ENCODE measurements at regions not wholly inside any gene's neighbourhood (a gene's known extent, or its start where the extent isn't known, plus 50 kb on each side); places are given as distances from the start of the nearest gene placed in this dataset.

GRCh38 chr5:159385536-159385935 is 55.2 kb upstream of the IL12B start:
- no peaks in the 10 kb centered on the region for H3K4me1 Mint-ChIP-seq
- ATAC-seq (ENCODE audit: low read depth) (no peak), DNase-seq (ENCODE audit: low spot score in 2 of 2) (no peak)
- no peak overlapping the region for H3K4me3 Mint-ChIP-seq
- no peak overlapping the region for H3K27ac Mint-ChIP-seq
- H3K9me3 Mint-ChIP-seq: peaks cover 42% of the 10 kb centered on the region
- no peaks in the 10 kb centered on the region for H3K27me3 Mint-ChIP-seq
- H3K36me3 Mint-ChIP-seq: peaks cover 27% of the 10 kb centered on the region

DNA sequence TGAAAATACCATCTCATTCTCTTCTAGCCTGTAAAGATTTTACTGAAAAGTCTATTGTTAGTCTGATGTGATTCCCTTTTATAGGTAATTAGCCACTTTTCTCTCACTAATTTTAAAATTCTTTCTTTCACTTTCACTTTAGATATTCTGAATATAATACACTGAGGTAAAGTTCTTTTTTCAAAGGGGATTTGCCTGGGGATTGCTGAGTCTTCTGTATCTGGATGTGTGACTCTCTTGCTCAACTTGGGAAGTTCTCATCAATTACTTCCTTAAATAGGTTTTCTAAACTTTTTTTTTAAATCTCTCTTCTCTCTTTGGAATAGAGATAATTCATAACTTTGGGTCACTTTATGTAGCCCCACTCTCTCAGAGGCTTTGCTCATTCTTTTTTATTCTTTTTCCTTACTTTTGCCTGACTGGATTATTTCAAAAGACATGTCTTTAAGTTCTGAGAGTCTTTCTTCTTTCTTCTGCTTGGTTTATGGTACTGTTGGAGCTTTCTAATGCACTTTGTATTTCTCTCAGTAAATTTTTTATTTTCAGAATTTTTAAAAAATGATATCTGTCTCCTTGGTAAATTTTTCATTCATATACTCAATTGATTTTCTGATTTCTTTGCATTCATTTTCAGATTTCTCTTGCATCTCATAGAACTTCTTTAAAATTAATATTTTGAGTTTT is 55.9 kb upstream of the IL12B start:
- Mint-ChIP-seq H3K4me3 (no peak overlapping the region), H3K4me1 (no peaks in the 10 kb centered on the region), H3K36me3 (peaks cover 28% of the 10 kb centered on the region), H3K27me3 (peaks cover 1% of the 10 kb centered on the region), H3K27ac (no peak overlapping the region), H3K9me3 (peaks cover 43% of the 10 kb centered on the region)
- DNase-seq (ENCODE audit: low spot score in 2 of 2): no peak
- ATAC-seq (ENCODE audit: low read depth): no peak

DNA sequence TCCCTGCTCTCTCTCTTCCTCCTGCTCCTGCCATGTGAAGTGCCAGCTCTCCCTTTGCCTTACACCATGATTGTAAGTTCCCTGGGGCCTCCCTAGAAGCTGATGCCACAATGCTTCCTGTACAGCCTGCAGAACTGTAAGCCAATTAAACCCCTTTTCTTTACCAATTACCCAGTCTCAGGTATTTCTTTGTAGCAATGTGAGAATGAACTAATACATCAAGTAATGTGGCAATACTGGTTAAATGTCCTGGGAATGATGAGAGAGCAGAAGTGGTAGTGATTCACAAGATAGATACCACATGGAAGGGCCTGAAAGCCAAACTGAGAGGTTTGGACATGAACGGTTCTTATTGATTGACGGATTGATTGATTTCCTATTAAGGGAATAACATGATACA is 62.6 kb upstream of the IL12B start:
- H3K27me3 Mint-ChIP-seq: peaks cover 1% of the 10 kb centered on the region
- ATAC-seq (ENCODE audit: low read depth): no peak
- no peak overlapping the region for H3K4me3 Mint-ChIP-seq

DNA sequence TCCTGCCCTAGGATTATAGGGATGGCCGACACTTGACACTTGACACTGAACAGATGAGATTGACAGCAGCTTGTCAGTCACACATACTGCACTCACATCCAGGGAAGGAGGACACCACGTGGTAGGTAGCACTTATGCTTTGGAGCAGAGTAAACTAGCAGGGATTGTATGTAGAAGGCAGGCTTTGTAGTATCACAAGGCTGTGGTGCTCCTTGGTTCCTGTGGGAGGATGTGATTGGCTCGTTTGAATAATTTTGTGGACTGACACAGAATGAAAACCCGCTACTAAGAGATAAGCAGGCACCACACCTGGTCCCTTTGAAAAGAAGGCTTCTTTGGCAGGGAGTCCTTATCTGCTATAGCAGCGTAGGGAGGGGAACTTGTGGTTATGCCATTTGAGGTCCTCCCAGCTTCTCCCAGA is 63.6 kb upstream of the IL12B start:
- Mint-ChIP-seq H3K9me3 (peaks cover 11% of the 10 kb centered on the region), H3K36me3 (peaks cover 17% of the 10 kb centered on the region), H3K27ac (no peak overlapping the region), H3K27me3 (peaks cover 1% of the 10 kb centered on the region), H3K4me1 (peaks cover 2% of the 10 kb centered on the region), H3K4me3 (no peak overlapping the region)
- ATAC-seq (ENCODE audit: low read depth) (no peak), DNase-seq (ENCODE audit: low spot score in 2 of 2) (no peak)

More for the DNA sequence above, 62.6 kb upstream of the IL12B start:
- peaks cover 17% of the 10 kb centered on the region for H3K9me3 Mint-ChIP-seq
- DNase-seq (ENCODE audit: low spot score in 2 of 2): no peak
- H3K4me1 Mint-ChIP-seq: peaks cover 2% of the 10 kb centered on the region
- peaks cover 23% of the 10 kb centered on the region for H3K36me3 Mint-ChIP-seq
- H3K27ac Mint-ChIP-seq: no peak overlapping the region

DNA sequence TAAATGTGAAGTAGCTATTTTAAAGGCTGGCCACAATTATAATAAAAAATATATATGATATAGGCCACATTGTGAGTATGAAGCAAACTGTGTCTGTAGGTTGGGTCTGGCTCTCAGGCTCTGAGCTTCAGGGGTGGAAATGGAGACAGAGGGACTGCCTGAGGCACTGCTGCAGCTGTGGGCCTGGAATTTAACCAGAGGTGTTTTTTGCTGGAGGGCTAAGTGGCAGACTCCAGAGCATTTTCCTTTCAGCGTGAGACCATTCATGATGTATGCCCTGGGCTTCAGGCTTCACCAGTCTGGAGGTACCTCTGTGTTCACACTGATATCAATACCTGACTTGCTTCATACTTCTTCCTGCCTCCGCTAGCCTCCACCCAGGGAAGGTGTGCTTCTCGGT is 64.9 kb upstream of the IL12B start:
- ATAC-seq (ENCODE audit: low read depth) (no peak), DNase-seq (ENCODE audit: low spot score in 2 of 2) (no peak)
- Mint-ChIP-seq H3K36me3 (peaks cover 8% of the 10 kb centered on the region), H3K27ac (no peak overlapping the region), H3K27me3 (peaks cover 1% of the 10 kb centered on the region), H3K4me1 (peaks cover 2% of the 10 kb centered on the region), H3K4me3 (no peak overlapping the region), H3K9me3 (peaks cover 4% of the 10 kb centered on the region)

GRCh38 chr5:159398936-159399335 is 68.6 kb upstream of the IL12B start:
- no peaks in the 10 kb centered on the region for H3K27me3 Mint-ChIP-seq
- no peaks in the 10 kb centered on the region for H3K36me3 Mint-ChIP-seq
- no peak overlapping the region for H3K27ac Mint-ChIP-seq
- peaks cover 6% of the 10 kb centered on the region for H3K4me1 Mint-ChIP-seq
- ATAC-seq (ENCODE audit: low read depth) (no peak), DNase-seq (ENCODE audit: low spot score in 2 of 2) (no peak)
- no peaks in the 10 kb centered on the region for H3K9me3 Mint-ChIP-seq
- no peak overlapping the region for H3K4me3 Mint-ChIP-seq

GRCh38 chr5:159400476-159400875 is 70.2 kb upstream of the IL12B start:
- Mint-ChIP-seq H3K4me1 (peaks cover 16% of the 10 kb centered on the region), H3K27me3 (no peaks in the 10 kb centered on the region), H3K27ac (no peak overlapping the region), H3K36me3 (no peaks in the 10 kb centered on the region), H3K9me3 (no peaks in the 10 kb centered on the region), H3K4me3 (no peak overlapping the region)
- DNase-seq (ENCODE audit: low spot score in 2 of 2) (no peak), ATAC-seq (ENCODE audit: low read depth) (no peak)

DNA sequence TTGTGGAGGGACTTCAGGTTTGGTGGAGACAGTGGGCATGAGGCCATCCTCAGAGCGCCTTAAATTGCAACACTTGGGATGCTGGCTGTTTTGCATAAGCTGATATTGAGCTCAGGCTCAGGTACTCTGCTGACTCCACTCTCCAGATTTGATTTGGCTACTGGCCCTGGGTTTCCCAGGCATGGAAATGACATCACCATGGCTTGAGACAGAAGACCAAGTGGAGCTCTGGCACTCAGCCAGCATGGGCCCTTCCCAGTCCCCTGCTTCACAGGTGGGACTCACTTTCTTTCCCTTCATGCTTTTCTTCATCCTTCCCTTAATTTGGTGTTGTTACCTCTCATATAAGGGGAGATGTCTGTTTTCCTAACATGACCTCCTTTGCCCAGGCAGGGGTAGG is 72.0 kb upstream of the IL12B start:
- H3K27ac Mint-ChIP-seq: no peak overlapping the region
- no peak for DNase-seq (ENCODE audit: low spot score in 2 of 2)
- no peaks in the 10 kb centered on the region for H3K36me3 Mint-ChIP-seq
- no peak for ATAC-seq (ENCODE audit: low read depth)
- H3K27me3 Mint-ChIP-seq: no peaks in the 10 kb centered on the region
- H3K4me1 Mint-ChIP-seq: peaks cover 21% of the 10 kb centered on the region
- H3K4me3 Mint-ChIP-seq: no peak overlapping the region
- no peaks in the 10 kb centered on the region for H3K9me3 Mint-ChIP-seq

DNA sequence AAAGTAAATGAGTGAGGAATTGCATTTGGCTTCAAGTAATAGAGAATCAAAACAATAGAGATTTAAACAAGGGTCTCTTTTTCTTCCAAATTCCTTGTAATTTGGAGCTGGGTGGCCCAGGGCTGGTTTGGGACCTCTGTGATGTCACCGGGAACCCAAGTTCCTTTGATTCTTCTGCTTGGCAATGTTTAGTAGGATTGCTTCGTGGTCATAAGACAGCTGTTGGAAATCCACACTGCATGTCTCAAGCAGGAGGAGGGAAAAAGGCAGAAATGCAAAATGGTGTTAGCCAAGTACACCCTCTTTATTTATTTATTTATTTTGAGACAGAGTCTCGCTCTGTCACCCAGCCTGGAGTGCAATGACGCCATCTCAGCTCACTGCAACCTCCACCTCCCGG is 72.6 kb upstream of the IL12B start:
- Mint-ChIP-seq H3K4me1 (peaks cover 21% of the 10 kb centered on the region), H3K4me3 (no peak overlapping the region), H3K36me3 (no peaks in the 10 kb centered on the region), H3K27me3 (no peaks in the 10 kb centered on the region), H3K9me3 (no peaks in the 10 kb centered on the region), H3K27ac (no peak overlapping the region)
- ATAC-seq (ENCODE audit: low read depth): no peak
- DNase-seq (ENCODE audit: low spot score in 2 of 2): no peak

GRCh38 chr5:159403906-159404681 is 73.8 kb upstream of the IL12B start:
- DNase-seq (ENCODE audit: low spot score in 2 of 2) (no peak), ATAC-seq (ENCODE audit: low read depth) (no peak)
- no peaks in the 10 kb centered on the region for H3K27me3 Mint-ChIP-seq
- H3K4me3 Mint-ChIP-seq: no peak overlapping the region
- H3K27ac Mint-ChIP-seq: peak overlapping the region; percentile 19
- H3K9me3 Mint-ChIP-seq: no peaks in the 10 kb centered on the region
- H3K4me1 Mint-ChIP-seq: peaks cover 21% of the 10 kb centered on the region
- H3K36me3 Mint-ChIP-seq: peaks cover 3% of the 10 kb centered on the region

DNA sequence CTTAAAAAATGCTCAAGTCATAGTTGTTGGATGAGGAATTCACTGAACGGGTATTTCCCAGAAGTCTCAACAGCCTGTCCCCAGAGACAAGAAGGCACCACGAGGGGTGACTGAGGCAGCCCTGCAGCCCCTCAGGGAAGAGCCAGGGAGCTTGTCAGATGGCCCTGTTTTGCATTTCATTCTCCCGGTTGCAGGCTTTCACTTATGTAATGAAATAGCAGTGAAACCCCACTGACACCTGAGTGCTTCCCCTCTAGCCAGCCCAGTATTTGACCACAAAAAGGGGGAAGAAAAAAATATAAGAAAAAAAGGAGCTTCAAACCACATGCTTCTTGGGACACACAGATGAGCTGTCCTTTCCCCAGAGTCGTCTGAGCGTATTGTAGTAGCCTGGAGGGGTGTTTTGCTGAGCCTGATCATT is 75.3 kb upstream of the IL12B start:
- H3K36me3 Mint-ChIP-seq: peaks cover 3% of the 10 kb centered on the region
- H3K27me3 Mint-ChIP-seq: no peaks in the 10 kb centered on the region
- ATAC-seq (ENCODE audit: low read depth) (peak; percentile 86), DNase-seq (ENCODE audit: low spot score in 2 of 2) (peak in 1 of 2 donors; percentile 7)
- peaks cover 24% of the 10 kb centered on the region for H3K4me1 Mint-ChIP-seq
- H3K4me3 Mint-ChIP-seq: no peak overlapping the region
- no peak overlapping the region for H3K27ac Mint-ChIP-seq
- H3K9me3 Mint-ChIP-seq: no peaks in the 10 kb centered on the region

GRCh38 chr5:159406571-159406970 is 76.3 kb upstream of the IL12B start:
- no peak for ATAC-seq (ENCODE audit: low read depth)
- H3K27ac Mint-ChIP-seq: no peak overlapping the region
- no peaks in the 10 kb centered on the region for H3K27me3 Mint-ChIP-seq
- no peaks in the 10 kb centered on the region for H3K9me3 Mint-ChIP-seq
- peaks cover 3% of the 10 kb centered on the region for H3K36me3 Mint-ChIP-seq
- H3K4me1 Mint-ChIP-seq: peaks cover 24% of the 10 kb centered on the region
- no peak overlapping the region for H3K4me3 Mint-ChIP-seq
- no peak for DNase-seq (ENCODE audit: low spot score in 2 of 2)

GRCh38 chr5:159409801-159410200 is 79.5 kb upstream of the IL12B start:
- H3K27ac Mint-ChIP-seq: no peak overlapping the region
- H3K36me3 Mint-ChIP-seq: peaks cover 3% of the 10 kb centered on the region
- H3K9me3 Mint-ChIP-seq: no peaks in the 10 kb centered on the region
- no peak overlapping the region for H3K4me3 Mint-ChIP-seq
- H3K27me3 Mint-ChIP-seq: no peaks in the 10 kb centered on the region
- no peak for DNase-seq (ENCODE audit: low spot score in 2 of 2)
- no peak for ATAC-seq (ENCODE audit: low read depth)
- peaks cover 31% of the 10 kb centered on the region for H3K4me1 Mint-ChIP-seq

GRCh38 chr5:159410480-159410879 is 80.2 kb upstream of the IL12B start:
- no peaks in the 10 kb centered on the region for H3K27me3 Mint-ChIP-seq
- peaks cover 29% of the 10 kb centered on the region for H3K4me1 Mint-ChIP-seq
- H3K36me3 Mint-ChIP-seq: peaks cover 3% of the 10 kb centered on the region
- H3K9me3 Mint-ChIP-seq: no peaks in the 10 kb centered on the region
- DNase-seq (ENCODE audit: low spot score in 2 of 2) (no peak), ATAC-seq (ENCODE audit: low read depth) (no peak)
- H3K27ac Mint-ChIP-seq: no peak overlapping the region
- no peak overlapping the region for H3K4me3 Mint-ChIP-seq

DNA sequence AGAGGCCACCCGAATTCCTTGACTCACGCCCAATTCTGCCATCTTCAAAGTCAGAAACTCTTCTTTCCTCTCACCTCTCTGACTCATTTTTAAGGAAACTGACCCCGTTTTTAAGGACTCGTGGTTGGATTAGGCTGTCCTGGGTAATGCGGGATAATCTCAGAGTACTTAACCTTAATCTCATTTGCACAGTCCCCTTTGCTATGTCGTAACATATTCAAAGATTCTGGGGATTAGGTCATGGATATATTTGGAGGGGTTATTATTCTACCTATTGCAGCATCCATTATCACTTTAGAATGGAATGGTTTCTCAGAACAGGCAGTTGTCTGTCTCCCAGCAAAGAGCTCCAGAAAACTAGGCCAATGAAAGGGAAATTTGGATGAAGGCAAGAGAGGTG is 80.8 kb upstream of the IL12B start:
- no peak overlapping the region for H3K4me3 Mint-ChIP-seq
- peak overlapping the region; percentile 17 for H3K27ac Mint-ChIP-seq
- peaks cover 3% of the 10 kb centered on the region for H3K36me3 Mint-ChIP-seq
- DNase-seq (ENCODE audit: low spot score in 2 of 2) (no peak), ATAC-seq (ENCODE audit: low read depth) (no peak)
- no peaks in the 10 kb centered on the region for H3K27me3 Mint-ChIP-seq
- H3K4me1 Mint-ChIP-seq: peaks cover 26% of the 10 kb centered on the region
- no peaks in the 10 kb centered on the region for H3K9me3 Mint-ChIP-seq

All from memory B cell (primary cell).